ENCODE measurements at regions not wholly inside any gene's neighbourhood (a gene's known extent, or its start where the extent isn't known, plus 50 kb on each side); places are given as distances from the start of the nearest gene placed in this dataset.
"Not testable (repeated sequence)": the region's sequence is repeated elsewhere in the genome, so short reads cannot be mapped to it uniquely, and the experiment has no call there.

GRCh38 chr4:26217961-26218676 lies 102.7 kb upstream of the RBPJ start:
- no peak for DNase-seq

- DNase-seq = no peak
Observed at GRCh38 chr4:26218677-26219605, 101.9 kb upstream of the RBPJ start.

- DNase-seq = no peak
Observed at GRCh38 chr4:26220696-26221095, 100.1 kb upstream of the RBPJ start.

- no peak for DNase-seq
Observed at GRCh38 chr4:26223155-26223554, 97.7 kb upstream of the RBPJ start.

GRCh38 chr4:26226629-26227376 lies 94.0 kb upstream of the RBPJ start:
- DNase-seq = no peak

GRCh38 chr4:26227601-26228229 lies 93.1 kb upstream of the RBPJ start:
- no peak for DNase-seq

- no peak for DNase-seq
Observed at GRCh38 chr4:26228883-26229282, 91.9 kb upstream of the RBPJ start.

GRCh38 chr4:26229974-26230373 lies 90.8 kb upstream of the RBPJ start:
- no peak for DNase-seq

GRCh38 chr4:26233350-26233749 lies 87.5 kb upstream of the RBPJ start:
- DNase-seq = no peak

- DNase-seq = no peak
Observed at GRCh38 chr4:26235500-26235899, 85.3 kb upstream of the RBPJ start.

GRCh38 chr4:26237916-26238315 lies 82.9 kb upstream of the RBPJ start:
- DNase-seq = no peak

GRCh38 chr4:26238426-26238777 lies 82.4 kb upstream of the RBPJ start:
- DNase-seq = no peak

- no peak for DNase-seq
Observed at GRCh38 chr4:26238778-26239679, 81.8 kb upstream of the RBPJ start.

GRCh38 chr4:26239801-26240200 lies 81.0 kb upstream of the RBPJ start:
- DNase-seq = no peak

GRCh38 chr4:26241179-26241578 lies 79.6 kb upstream of the RBPJ start:
- DNase-seq = no peak

GRCh38 chr4:26242451-26242850 lies 78.4 kb upstream of the RBPJ start:
- no peak for DNase-seq

GRCh38 chr4:26244138-26244537 lies 76.7 kb upstream of the RBPJ start:
- not testable (repeated sequence) for DNase-seq

- DNase-seq = no peak
Observed at GRCh38 chr4:26248647-26249046, 72.2 kb upstream of the RBPJ start.

- no peak for DNase-seq
Observed at GRCh38 chr4:26252349-26253025, 68.3 kb upstream of the RBPJ start.

- no peak for DNase-seq
Observed at GRCh38 chr4:26253968-26254367, 66.8 kb upstream of the RBPJ start.

GRCh38 chr4:26255989-26256388 lies 64.8 kb upstream of the RBPJ start:
- DNase-seq = no peak
